ENCODE measurements at regions not wholly inside any gene's neighbourhood (a gene's known extent, or its start where the extent isn't known, plus 50 kb on each side); places are given as distances from the start of the nearest gene placed in this dataset.

DNA sequence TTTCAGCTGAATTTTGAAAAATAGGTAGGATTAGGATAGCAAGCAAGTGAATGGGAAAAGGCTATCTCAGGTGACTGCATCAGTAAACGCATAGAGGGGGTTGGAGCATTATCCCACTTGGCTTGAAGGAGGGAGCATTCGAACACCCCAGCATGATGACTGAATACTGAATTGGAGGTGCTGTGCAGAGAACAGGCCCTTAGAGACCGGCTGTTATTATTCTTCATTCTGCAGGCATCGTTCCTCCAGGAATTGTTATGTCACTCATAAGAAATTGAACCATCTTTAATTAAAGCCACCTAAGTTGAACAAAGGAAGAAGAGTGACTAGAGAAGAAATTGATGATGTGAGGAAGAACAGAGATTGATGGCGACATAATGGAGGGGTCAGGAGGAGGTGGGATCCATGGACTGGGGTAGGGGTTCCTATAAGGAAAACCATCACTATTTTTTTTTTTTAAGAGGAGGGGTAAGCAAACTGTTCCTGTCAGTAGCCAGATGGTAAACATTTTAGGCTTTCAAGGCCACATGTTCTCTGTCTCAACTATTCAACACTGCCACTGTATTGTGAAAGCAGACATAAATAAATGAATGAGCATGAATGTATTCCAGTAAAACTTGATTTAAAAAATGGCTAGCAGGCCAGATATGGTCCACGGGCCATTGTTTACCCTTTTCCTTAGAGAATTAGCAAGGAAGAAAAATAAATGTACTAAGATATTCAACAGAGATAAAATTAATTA, 264.7 kb upstream of the TAC1 start:
- DNase-seq (ENCODE audit: low read depth, low spot score) = no peak

DNA sequence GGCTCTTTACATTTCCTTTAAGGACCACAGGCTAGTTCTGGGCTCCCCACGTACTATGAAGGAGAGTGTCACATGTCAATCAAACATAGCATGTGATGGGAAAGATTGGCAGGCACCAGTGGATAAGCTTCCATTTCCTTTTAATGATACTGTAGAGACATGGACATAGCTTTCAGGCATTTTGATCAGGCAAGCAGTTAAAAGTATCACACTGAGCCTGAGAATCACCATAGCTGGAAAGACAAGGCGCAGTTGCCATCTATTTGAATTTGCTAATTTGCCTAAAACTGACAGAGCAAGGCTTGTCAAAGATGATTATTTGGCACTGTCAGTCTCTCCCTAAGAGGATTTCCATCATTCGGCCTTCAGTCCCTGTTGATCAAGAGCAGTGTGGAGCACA, 263.4 kb upstream of the TAC1 start:
- DNase-seq (ENCODE audit: low read depth, low spot score) = no peak

DNA sequence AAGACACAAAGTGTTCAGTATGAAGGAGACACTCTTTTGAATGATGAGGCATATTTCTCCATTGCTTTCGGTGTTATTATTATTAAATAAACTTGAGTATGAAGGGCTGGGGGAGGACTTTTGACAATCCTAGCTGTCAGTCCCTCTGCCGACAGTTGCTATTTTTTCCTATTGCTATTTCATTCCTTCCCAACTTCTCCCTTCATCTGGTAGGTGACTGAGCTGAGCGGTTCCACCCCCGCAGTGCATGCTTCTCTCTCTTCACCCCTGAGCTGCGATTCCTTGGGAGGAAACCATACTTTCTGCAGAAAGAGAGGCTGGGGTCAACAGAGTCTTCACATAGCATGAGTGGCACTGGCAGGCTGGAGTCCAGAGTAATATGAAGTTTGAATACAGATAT, 261.2 kb upstream of the TAC1 start:
- no peak for DNase-seq (ENCODE audit: low read depth, low spot score)

DNA sequence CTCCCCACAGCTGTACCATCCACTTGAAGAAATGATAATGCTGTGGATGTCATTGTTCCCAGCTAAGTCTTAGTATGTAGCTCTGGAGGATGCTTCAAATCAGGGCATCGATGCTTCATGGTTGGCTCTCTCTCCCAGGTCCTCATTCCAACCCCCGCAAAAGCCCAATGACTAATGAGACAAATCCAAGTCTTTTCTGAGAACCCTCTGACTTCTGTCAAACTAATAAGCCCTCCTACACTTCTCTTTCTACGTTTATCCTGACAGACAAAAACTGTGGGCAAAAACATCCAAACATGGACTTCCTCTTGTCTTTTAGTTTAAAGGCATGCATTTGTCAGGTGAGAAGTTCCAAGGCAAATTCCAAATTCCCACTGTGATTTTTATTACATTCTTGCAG, 260.4 kb upstream of the TAC1 start:
- DNase-seq (ENCODE audit: low read depth, low spot score) = no peak

DNA sequence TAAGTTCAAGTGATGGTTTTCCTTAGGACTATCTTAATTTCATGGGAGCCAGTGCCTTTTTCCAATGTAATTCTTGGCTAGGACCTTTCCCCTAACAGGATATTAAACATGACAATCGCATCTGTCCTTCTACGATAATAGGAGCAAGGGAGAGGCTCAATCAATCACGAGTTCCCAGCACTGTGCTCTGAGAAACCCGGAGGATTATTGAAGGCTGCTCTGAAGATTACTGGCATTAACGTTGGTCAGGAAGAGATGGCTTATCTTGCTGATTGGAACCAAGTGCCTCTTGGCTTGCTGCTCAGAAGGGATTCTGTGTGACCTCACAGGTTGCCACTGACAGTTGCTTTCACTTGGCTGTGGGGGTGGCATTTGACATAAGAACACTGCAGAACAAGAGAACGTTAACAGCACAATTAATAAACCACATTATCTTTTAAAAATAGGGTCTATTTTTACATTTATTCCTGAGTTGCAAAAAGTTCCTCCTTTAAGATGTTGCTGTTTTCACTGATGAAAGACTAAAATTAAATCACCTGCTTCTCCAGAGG, 252.1 kb upstream of the TAC1 start:
- no peak for DNase-seq (ENCODE audit: low read depth, low spot score)

DNA sequence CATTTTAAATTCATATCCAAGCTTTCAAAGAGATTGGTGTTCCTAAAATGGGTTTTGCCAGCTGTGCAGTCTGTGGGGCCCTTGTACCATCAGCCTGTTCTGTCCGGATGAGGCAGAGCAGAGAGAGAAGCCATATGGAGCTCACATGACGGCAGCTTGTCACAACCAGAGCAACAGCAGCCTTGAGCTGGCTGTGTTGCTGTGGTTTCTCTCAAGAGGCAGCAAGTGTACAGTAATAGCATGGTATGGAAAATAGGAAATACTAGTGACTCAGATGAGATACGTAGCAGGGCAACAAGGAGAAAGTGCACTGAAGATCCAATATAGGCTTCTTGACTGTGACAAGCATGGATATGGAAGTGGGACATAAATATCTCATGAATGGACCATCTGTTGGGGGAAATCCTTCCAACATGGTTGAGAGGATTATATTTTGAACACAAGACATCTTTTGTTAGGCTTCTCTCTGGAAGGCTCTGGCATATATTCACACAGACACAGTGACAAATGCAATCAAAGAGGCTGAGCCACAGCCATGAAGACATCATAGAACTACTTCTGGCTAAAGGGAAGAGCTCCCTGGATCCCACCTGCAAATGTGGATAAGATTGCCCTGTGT, 251.0 kb upstream of the TAC1 start:
- DNase-seq (ENCODE audit: low read depth, low spot score) = no peak

DNA sequence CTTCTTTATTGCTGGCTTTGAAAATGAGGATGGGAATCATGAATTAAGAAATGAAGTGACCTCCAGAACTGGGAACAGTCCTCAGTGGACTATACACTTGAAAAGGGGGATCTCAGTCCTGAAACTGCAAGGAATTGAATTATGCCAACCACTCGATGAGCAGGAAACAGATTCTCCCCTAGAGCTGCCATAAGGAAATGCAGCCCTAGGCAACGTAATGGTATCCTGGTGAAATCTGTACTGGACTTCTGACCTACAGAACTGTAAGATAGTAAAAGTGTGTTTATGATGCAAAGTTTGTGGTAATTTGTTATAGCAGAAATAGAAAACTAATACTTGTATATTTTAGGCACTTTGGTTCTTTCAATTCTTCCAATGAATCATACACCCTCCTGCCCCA, 236.4 kb upstream of the TAC1 start:
- DNase-seq (ENCODE audit: low read depth, low spot score) = no peak

DNA sequence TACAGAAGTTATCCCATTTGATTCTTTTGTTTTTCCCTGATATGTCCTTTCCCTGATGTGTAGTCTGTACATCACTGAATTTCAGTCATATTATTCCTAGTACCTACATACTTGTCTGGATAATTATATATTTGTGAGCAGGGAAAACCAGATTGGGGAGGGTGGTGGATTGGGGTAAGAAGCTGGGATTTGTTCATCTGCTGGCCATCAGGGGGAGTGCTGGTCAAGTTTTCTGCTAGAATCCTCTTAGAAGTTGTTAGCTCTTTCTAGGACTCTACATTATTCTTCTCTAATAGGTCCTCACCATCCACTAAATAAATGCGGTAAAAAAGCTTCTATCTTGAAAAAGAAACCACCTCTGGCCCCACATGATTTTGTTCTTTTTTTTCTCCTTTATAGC, 232.7 kb upstream of the TAC1 start:
- no peak for DNase-seq (ENCODE audit: low read depth, low spot score)

DNA sequence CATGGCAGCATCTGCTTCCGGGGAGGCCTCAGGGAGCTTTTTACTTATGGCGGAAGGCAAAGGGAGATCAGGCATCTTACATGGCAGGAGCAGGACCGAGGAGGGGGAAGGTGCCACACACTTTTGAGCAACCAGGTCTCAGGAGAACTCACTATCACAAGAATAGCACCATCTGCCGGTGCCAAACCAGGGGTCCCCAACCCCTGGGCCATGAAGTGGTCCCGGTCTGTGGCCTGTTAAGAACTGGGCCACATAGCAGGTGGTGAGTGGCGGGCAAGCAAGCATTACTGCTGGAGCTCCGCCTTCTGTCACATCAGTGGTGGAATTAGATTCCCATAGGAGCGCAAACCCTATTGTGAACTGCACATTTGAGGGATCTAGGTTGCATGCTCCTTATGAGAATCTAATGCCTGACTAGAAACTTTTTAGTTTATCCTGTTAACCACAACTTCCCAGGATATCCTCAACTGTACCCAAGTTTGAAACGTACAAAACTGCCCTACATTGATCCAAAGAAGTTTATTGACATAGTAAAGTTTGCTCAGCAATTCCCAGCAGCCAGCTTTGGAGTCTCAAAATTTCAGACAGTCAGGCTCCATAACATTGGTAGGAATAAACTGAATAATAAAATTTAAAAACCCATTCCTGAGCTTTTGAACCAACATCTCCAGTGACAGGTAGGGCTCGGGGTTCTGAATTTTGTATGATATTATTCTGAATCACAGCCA, 228.4 kb upstream of the TAC1 start:
- no peak for DNase-seq (ENCODE audit: low read depth, low spot score)

DNA sequence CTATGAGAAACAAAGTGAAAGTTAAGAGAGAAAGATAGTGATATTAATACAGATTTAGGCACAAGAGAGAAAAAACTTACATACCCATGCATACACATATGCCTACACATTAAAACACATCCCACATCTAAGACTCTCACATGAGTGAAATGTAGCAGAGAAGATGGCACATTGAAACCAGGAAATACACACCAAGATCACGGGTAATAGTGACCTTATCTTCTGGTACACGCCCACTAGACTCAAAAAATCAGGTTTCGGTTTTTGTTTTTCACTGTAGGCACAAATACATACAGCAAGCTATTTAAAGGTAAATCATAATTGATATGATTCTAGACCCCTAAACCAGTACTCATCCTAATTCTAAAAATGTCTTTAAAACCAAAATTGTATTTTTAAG, 225.2 kb upstream of the TAC1 start:
- no peak for DNase-seq (ENCODE audit: low read depth, low spot score)

DNA sequence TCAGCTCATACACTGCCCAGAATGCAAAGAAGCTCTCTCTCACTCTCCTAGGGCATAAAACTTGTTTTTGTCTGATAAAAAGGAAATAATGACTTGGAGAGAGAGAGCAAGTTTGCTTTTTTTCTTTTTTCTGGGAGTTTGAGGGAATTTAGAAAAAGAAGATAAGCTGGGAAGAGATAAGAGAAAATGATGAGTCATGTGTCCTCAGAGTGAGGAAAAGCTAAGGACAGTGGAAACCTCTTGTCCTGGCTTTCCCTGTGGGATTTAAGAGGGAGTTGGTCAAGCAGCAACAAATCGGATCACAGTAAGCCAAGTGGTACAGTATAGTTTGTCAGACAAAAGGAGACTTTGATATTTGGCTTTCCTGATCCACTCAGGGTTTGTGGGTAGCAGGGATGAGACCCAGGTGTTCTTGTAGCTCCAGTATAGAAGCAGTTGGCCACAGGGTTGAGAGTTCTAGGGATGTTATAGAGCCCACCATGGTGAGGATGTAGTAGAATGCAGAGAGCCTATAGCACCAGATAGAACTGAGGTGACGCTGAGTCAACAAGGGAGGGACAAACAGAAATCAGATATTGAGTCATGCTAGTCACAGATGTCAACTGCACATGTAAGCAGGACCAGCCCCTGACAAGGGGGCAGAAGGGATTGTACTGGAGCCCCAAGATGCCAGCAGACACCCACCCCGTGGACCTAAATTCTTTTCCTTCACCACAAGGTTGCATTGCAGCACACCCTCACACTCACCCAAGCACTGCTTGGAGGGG, 219.3 kb upstream of the TAC1 start:
- DNase-seq (ENCODE audit: low read depth, low spot score) = no peak

DNA sequence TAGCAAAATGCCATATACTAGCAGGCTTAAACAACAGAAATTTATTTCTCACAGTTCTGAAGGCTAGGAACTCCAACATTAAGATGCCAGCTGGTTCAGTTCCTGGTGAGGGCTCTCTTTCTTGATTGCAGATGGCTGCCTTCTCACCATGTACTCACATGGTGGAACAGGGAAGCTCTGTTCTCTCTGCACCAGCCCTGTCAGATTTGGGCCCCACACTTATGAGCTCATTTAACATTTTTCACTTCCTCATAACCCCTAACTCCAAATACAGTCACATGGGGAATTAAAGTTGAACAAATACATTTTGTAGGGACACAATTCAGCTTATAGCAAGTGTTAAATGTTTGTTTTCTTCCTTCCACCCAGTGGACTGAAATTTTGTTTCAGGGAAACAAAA, 218.6 kb upstream of the TAC1 start:
- DNase-seq (ENCODE audit: low read depth, low spot score) = no peak

DNA sequence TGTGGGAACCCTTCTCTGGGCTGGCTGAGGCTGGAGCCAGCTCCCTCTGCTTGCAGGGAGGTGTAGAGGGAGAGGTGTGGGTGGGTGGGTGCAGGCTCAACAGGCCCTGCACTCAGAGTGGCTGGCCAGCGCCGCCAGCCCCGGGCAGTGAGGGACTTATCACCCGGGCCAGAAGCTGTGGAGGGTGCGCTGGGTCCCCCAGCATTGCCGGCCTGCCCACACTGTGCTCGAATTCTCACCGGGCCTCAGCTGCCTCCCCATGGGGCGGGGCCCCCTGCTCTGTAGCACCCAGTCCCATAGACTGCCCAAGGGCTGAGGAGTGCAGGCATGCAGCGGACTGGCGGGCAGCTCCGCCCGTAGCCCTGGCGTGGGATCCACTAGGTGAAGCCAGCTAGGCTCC, 190.7 kb upstream of the TAC1 start:
- no peak for DNase-seq (ENCODE audit: low read depth, low spot score)

DNA sequence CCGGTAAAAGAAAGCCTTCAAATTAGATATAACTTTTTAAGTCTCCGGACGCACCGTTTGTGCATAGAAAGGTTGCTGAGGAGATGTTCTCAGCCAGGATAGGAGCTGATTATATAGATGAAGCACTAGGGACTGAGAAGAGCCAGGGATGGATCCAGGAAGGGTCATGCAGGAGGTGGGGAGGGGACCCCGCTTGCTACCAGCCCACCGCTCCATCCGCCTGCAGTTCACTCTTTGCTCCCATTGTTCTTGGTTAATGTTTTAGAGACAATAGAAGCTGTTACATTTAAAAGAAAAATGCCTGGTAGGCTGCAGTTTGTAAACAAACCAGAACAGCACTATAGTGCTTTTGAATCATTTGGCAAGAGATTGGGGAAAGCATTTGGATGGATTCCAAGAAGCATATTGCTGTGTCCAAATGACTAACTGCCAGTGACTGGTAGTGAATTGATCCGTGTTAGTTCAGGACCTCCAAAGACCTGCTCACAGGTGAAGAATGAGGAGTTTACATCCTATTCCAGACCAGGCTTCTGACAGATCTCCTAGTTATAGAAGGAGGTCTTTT, 175.9 kb upstream of the TAC1 start:
- no peak for DNase-seq (ENCODE audit: low read depth, low spot score)

DNA sequence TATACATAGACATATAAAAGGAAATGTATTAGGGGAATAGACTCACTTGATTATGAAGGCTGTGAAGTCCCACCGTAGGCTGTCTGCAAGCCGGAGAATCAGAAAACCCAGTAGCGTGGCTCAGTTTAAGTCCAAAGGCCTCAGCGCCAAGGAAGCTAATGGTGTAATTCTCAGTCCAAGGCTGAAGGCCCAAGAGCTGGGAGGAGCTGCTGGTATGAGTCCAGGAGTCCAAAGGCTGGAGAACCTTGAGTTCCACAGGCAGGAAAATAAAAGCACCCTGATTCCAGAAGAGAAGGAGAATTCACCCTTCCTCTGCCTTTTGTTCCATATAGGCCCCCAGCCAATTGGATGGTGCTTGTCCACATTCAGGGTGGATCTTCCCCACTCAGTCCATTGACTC, 166.2 kb upstream of the TAC1 start:
- no peak for DNase-seq (ENCODE audit: low read depth, low spot score)

DNA sequence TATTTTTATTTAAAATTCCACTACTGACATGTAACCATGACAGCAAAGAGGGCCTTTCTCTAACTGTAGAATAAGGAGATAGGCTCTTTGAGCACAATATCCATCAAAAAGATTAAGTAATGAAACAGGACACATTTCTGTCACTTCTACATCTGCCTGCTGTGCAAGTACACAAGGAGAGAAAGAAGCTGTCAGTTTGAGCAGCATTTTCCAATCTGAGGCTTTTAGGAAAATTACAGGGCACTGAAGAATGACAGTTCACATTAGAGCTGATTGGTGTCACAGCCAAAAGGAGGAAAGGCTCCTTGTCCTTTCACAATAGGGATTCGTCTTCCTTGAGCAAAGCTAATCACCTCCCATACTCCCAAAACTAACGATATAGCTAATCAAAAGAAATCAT, 158.8 kb upstream of the TAC1 start:
- no peak for DNase-seq (ENCODE audit: low read depth, low spot score)

DNA sequence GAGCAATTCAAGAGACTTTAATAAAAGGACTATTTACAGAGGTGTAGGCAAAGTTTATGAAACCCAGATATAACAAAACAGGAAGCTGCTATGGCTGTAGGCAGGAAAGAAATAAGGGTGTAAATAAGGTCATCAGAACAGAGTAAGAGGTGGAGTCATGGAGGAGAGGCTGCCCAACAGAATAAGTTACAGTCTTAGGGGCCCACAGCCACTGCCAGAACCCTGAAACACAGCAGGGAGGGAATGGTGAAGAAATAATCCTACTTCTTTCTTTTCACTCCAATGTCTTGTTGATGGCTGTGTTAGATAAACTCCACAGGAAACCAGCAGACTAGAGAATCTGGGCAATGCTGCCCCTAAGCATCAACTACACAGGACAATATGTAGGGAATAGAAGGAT, 155.8 kb upstream of the TAC1 start:
- DNase-seq (ENCODE audit: low read depth, low spot score) = no peak

DNA sequence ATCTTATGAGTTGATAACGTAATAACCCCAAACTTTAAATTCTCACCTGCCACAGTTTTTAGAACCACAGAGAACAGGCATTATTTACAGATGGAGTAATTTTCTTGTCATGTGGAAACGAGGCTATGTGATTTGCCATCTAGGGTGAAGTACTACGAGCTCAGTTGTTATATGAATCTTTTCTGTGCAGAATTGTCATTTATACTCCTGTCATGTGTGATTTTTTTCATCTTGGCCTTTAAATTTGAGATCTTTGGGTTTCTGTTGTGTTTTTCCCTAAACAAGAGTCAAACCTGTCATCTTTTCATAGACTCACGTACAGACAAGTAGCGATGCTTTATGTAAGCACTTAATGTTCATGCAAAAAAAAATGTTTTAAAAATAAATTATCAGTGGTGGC, 153.7 kb upstream of the TAC1 start:
- DNase-seq (ENCODE audit: low read depth, low spot score) = no peak

DNA sequence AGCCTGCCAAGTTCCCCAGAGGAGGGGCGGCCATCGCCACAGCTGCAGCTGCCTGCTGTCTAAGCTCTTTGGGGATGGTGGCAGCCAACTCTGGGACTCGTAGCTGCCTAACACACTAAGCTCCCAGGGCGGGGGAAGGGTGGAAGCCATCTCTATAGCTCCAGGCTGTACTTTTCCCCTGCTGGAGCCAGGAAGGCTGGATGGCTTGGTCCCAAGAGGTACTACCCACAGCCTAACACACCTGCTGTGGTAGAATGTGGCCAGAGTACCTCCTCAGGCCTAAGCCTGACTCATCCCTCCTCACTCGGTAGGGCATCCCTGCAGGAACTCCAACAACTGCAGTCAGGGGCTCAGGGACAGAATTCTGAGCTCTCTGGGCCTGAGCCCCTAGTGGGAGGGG, 151.7 kb upstream of the TAC1 start:
- no peak for DNase-seq (ENCODE audit: low read depth, low spot score)

DNA sequence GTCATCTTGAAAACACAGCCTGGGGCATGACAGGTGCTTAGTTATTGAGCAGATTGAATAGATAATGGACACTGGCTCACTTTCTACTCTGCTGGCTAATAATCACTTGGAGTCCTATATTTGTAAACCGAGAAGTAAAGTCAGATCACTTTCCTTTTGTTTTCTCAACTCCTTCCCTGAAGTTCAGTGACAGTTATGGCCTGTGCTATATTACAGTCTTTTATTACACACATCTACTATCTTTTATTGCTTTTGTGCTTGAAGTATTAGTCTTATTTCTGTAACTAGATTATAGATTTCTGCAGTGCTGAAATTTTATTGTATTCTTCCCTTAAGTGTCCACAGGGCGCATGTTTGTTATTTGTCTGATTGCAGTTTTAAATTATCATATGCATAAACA, 136.4 kb upstream of the TAC1 start:
- no peak for DNase-seq (ENCODE audit: low read depth, low spot score)

DNA sequence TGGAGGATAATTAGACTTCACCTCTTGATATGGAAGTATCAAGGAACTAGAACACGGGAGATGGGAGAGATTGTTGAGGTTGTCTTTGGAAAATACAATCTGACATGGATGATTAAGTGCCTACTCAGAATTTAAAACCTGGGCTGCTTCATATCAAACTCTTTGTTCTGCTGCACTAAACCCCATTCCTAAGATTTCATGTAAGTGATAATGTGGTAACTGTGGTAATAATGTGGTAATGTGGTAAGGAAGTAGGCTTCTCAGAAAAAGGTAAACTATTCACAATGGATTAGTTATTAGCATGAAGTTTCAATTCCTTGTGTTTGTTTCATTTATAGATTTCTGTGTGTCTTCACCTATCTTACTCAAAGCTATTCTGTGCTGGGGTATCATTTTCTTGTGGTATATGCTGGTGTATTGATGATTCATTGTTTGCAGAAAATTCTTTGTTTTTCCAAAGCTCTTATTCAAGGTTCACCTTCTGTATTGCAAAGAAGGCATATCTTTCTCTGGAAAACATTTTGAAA, 129.9 kb upstream of the TAC1 start:
- no peak for DNase-seq (ENCODE audit: low read depth, low spot score)

Measured in pulmonary artery endothelial cell (primary cell).